Adipocyte (in vitro differentiated cells): ENCODE measurements at regions not wholly inside any gene's neighbourhood (a gene's known extent, or its start where the extent isn't known, plus 50 kb on each side); places are given as distances from the start of the nearest gene placed in this dataset.
A peak's percentile ranks its signal among the peaks of the same experiment; 100 is the strongest.

Experiments used
- DNase-seq: peaks from one replicate; pipeline ENCODE4 v3.0.0-alpha.2; 2015; ENCODE audit warnings: low read depth
- H3K27me3 ChIP-seq: replicated peaks from 2 replicates; pipeline ENCODE4 v1.7.0; 2013; ENCODE audit warnings: mild to moderate bottlenecking, low read length, moderate library complexity; ENCODE audit not compliant: control insufficient read depth, insufficient read depth
- H3K36me3 ChIP-seq: 2 replicates; pipeline ENCODE4 v1.7.0; 2013; ENCODE audit warnings: low read length, mild to moderate bottlenecking, moderate library complexity; ENCODE audit not compliant: control insufficient read depth, insufficient read depth, severe bottlenecking
- H3K4me1 ChIP-seq: 2 replicates; pipeline ENCODE4 v1.7.0; 2013; ENCODE audit warnings: mild to moderate bottlenecking, low read length, moderate library complexity; ENCODE audit not compliant: control insufficient read depth, insufficient read depth
- H3K4me3 ChIP-seq: 2 replicates; pipeline ENCODE4 v1.7.0; 2013; ENCODE audit warnings: mild to moderate bottlenecking, low read length, moderate library complexity
- H3K9ac ChIP-seq: 2 replicates; pipeline ENCODE4 v1.7.0; 2013; ENCODE audit warnings: mild to moderate bottlenecking, low read length, moderate library complexity
- H3K9me3 ChIP-seq: 2 replicates; pipeline ENCODE4 v1.7.0; 2013; ENCODE audit warnings: mild to moderate bottlenecking, low read length, moderate library complexity; ENCODE audit not compliant: control insufficient read depth

DNA sequence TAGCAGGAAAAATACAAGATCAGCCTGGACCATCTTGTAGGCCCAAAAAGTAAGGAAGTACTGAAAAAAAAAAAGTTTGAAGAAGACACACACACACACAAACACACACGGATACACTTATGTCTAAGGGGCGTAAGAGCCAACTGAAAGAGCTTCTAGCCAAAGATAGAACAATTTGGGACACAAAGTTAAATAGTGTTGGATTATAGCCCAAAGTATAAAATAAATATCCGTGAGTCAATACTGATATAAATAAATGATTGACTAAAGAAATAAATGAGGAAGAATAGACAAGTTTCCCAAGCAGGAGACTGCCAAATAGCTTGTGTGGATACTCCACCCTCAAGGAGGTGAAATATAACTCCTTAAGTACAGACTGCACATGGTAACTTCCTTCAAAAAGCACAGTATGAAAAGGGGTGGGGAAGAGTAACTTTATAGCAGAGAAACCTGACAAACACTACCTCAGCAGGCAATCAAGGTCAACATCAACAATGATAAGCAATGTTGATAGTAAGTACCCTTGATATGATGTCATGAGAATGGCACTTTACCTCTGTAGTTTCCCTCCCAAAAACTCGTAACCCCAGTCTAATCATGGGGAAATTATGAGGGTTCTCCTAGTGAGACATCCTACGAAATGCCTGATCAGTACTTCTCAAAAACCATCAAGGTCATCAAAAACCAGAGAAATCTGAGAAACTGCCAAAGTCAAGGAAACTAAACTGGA, 187.3 kb upstream of the ATP11B start:
- Histone ChIP-seq H3K9me3 (peaks cover under 1% of the 10 kb centered on the region), H3K36me3 (no peaks in the 10 kb centered on the region), H3K4me1 (no peaks in the 10 kb centered on the region), H3K9ac (no peak overlapping the region), H3K4me3 (no peak overlapping the region), H3K27me3 (no peaks in the 10 kb centered on the region)
- DNase-seq, result no peak

DNA sequence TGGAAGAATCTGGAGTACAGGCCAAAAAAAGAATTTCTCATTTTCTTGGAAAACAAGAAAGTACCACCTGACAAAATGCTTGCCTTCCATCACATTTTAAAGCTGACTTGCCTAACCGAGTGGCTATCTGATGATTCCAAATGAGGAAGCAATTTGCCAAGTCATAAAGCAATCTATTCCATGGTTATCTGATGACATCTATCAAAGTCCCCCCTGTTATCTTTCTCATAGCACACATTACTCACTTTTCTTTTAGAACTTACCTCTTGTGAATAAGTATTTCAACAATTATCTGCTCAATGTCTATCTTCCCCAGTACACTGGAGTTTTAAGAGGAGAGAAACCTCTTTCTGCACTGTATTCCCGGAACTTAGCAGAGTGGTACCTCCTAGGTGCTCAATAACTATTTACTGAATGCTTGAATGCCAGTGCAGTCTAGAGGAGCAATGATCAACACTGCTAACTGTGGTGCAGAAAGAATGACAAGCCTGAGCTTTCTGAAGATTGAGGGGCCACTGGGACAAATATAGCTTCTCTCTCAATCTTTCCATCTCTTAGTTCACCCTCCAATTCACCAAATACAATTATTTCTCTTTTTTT, 186.3 kb upstream of the ATP11B start:
- Histone ChIP-seq H3K4me1 (no peaks in the 10 kb centered on the region), H3K27me3 (no peaks in the 10 kb centered on the region), H3K36me3 (no peaks in the 10 kb centered on the region), H3K4me3 (no peak overlapping the region), H3K9me3 (peaks cover 3% of the 10 kb centered on the region), H3K9ac (no peak overlapping the region)
- no peak for DNase-seq

GRCh38 chr3:182608832-182609231, 184.5 kb upstream of the ATP11B start:
- no peak overlapping the region for H3K9ac ChIP-seq
- H3K4me3 ChIP-seq, result no peak overlapping the region
- no peak for DNase-seq
- no peaks in the 10 kb centered on the region for H3K27me3 ChIP-seq
- no peaks in the 10 kb centered on the region for H3K4me1 ChIP-seq
- H3K9me3 ChIP-seq, result peaks cover 3% of the 10 kb centered on the region
- no peaks in the 10 kb centered on the region for H3K36me3 ChIP-seq

GRCh38 chr3:182609575-182610156, 183.6 kb upstream of the ATP11B start:
- Histone ChIP-seq H3K9me3 (peaks cover 3% of the 10 kb centered on the region), H3K36me3 (no peaks in the 10 kb centered on the region), H3K27me3 (no peaks in the 10 kb centered on the region), H3K4me3 (no peak overlapping the region), H3K4me1 (no peaks in the 10 kb centered on the region), H3K9ac (no peak overlapping the region)
- no peak for DNase-seq

DNA sequence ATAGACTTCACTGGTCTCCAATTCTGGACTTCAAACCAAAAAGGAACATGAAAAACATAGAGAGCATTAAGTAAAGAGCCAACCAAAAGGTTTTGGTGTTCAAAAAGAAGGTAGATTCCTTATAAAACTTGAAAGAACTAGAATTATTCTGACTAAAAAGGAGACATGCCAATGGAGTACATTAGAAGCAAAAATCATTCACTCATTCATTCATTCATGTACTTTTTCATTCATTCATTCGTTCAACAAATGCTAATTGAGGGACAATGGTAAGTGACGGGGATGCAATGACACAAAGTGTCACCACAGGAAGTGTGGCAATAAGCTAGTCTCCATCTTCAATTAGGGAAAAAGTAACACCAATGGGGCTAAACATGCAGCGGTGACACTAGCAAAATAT, 181.0 kb upstream of the ATP11B start:
- Histone ChIP-seq H3K9me3 (peaks cover 3% of the 10 kb centered on the region), H3K4me1 (no peaks in the 10 kb centered on the region), H3K27me3 (peaks cover 6% of the 10 kb centered on the region), H3K4me3 (no peak overlapping the region), H3K36me3 (no peaks in the 10 kb centered on the region), H3K9ac (no peak overlapping the region)
- no peak for DNase-seq

DNA sequence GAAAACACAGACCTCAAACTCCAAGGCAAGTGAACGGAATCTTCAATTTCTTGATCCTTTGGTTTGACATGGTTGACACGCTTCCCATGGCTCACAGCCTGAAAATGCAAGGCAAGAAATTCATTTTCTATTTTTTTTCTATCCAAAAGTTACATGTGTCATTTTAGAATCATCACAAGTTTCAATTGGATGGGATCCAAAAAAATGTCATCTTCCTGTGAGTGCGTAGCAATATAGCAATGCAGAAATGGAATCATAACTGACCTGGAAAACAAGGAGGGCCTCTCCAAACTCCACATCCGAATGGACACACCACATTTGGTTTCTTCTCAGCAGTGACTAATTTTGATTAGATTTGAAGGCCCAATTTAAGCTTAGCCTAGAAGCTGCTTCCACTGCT, 175.8 kb upstream of the ATP11B start:
- no peaks in the 10 kb centered on the region for H3K9me3 ChIP-seq
- no peaks in the 10 kb centered on the region for H3K36me3 ChIP-seq
- no peak for DNase-seq
- H3K27me3 ChIP-seq, result peaks cover 10% of the 10 kb centered on the region
- H3K4me1 ChIP-seq, result no peaks in the 10 kb centered on the region
- H3K9ac ChIP-seq, result no peak overlapping the region
- H3K4me3 ChIP-seq, result no peak overlapping the region

DNA sequence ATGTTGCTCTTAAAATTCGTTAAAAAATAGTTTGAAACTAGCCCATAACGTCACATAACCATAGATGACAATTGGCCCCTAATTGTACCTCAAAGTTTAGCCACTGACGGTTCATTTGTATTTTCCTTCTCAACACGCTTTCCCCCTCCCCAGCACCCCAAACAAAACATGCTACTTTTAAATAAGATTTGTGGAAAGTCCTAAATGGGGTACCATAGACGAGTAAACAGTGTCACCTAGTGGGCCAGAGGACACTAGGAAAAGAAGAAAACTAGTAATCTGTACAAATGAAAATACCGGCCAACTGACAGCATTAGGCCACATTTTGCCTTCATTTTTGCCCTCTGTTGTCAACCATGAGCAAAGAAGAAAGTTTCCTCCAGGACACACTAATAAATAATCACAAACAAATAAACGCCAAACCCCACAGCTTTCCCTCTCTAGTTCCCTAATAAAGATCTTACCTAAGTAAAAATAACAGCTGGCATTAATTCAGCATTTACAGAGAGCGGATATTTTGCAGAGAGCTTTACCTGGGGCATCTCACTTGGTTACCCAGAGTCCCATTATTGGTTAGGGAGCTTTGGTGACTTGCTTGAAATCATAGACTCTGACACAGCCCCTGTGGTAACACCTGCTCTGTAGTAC, 175.1 kb upstream of the ATP11B start:
- no peaks in the 10 kb centered on the region for H3K36me3 ChIP-seq
- H3K4me1 ChIP-seq, result no peaks in the 10 kb centered on the region
- no peak overlapping the region for H3K9ac ChIP-seq
- H3K4me3 ChIP-seq, result no peak overlapping the region
- H3K9me3 ChIP-seq, result no peaks in the 10 kb centered on the region
- DNase-seq, result peak; percentile 12
- peaks cover 10% of the 10 kb centered on the region for H3K27me3 ChIP-seq

GRCh38 chr3:182618981-182619591, 174.2 kb upstream of the ATP11B start:
- Histone ChIP-seq H3K36me3 (no peaks in the 10 kb centered on the region), H3K9ac (no peak overlapping the region), H3K27me3 (peaks cover 10% of the 10 kb centered on the region), H3K9me3 (no peaks in the 10 kb centered on the region), H3K4me3 (no peak overlapping the region), H3K4me1 (no peaks in the 10 kb centered on the region)
- DNase-seq, result peak; percentile 10

DNA sequence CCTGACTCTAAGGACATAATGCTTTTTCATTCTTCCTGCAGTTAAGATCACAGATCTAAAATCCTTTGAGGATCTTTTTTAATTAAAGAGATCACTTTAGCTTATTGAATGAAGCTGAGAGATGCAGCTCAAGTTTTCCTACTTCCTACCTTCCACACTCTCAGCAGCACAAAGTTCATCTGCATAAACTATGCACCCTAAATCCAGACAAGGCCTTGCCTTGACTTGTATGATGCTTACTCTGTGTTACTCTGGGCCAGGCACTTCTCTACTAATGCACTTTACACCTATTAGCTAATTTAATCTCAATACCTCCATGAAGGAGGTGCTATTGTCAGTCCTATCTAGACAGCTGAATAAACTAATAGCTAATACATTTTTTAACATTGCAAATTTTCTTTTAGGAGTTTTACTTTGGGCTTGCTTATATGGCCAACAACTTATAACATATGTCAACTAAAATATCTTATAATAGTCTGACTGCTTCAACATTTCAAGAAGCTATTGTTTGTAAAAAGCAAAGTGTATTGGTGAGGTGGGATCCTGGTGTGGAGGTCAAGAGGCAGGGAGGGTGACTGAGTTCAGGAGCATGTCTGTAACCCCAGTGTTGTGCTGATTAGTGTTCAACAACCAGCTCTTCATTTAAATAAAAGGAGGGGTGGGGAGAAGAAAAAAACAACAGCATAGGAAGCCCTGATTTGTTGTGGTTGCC, 172.4 kb upstream of the ATP11B start:
- H3K36me3 ChIP-seq, result no peaks in the 10 kb centered on the region
- peaks cover 8% of the 10 kb centered on the region for H3K27me3 ChIP-seq
- H3K9me3 ChIP-seq, result peaks cover 6% of the 10 kb centered on the region
- no peak overlapping the region for H3K4me3 ChIP-seq
- no peak overlapping the region for H3K9ac ChIP-seq
- no peak for DNase-seq
- no peaks in the 10 kb centered on the region for H3K4me1 ChIP-seq

DNA sequence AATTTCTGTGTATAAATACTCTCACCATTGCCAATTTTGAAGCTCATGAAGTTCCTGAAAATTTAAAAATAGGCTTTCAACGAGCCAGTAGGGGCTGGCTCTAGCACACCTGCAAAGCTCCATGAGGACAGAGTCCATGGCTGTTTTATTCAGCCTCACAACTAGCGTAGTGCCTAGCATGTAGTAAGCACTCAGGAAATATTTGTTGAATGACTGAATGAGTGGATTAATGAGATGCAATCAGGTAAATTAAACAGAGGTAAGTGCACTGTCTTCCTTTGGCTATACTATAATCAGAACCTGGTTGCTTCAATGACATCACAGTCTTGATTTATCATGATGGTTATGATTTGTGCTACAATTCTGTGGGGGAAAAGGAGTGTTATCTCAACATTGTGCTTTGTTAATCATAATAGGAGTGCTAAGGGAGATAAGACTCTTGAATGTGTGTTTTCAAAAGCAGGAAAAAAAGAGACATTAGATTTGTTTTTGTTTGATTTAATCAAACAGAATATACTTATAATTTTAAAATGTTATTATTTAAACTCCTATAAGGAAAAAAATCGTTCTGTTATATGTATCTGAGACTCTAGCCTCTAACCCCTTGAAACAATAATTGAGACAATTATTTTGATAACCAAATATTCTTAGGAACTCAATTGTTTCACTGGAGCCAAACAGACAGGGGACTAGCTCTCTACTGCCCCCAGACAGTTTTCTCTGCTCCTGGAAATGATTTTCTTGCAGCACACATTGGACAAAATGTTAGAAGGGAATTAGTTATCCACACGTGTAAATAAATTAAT, 171.7 kb upstream of the ATP11B start:
- Histone ChIP-seq H3K4me3 (no peak overlapping the region), H3K4me1 (no peaks in the 10 kb centered on the region), H3K9me3 (peaks cover 6% of the 10 kb centered on the region), H3K9ac (no peak overlapping the region), H3K36me3 (no peaks in the 10 kb centered on the region), H3K27me3 (peaks cover 3% of the 10 kb centered on the region)
- DNase-seq, result no peak
